Glomerular visceral epithelial cell (primary cell): ENCODE measurements at regions not wholly inside any gene's neighbourhood (a gene's known extent, or its start where the extent isn't known, plus 50 kb on each side); places are given as distances from the start of the nearest gene placed in this dataset.
"Not testable (repeated sequence)": the region's sequence is repeated elsewhere in the genome, so short reads cannot be mapped to it uniquely, and the experiment has no call there.

ENCODE experiments used
- DNase-seq: peaks from one replicate; pipeline ENCODE4 v3.0.0-alpha.2; 2016; ENCODE audit errors: extremely low spot score

DNA sequence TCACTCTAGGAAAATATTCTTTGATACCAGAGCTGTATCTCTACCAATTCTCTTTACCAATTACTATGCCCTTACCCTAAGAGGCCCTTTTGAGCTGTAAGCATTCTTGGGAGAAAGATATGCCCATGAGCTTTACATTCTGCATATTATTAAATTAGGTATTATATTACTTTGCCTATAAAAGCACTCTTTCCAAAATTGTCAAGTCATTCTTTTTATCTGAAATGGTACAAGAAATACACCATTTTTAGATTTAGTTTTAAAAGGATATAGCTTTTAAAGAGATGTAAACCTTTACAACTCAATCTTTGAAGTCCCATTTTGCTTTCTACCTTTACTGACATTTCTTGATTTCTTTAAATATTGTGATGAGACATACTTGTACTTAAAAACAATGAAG is 343.5 kb downstream of the C12orf50 start:
- DNase-seq = no peak

DNA sequence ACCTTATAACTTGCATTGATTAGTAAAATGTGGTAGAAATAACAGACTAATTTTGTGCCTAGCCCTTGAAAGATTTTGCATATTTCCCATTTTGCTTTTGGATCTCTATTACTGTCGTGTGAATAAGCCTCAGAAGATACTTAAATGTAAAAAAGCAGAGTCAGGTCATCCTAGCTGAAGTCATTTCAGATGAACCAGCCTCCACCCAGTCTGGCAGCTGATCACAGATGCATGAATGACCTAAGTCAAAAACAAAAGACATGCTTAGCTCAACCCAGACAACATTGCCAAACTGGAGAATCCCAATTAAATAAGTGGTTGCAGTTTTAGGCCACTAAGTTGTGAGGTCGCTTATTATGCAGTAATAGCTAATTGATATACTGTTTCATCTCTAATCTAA is 349.9 kb downstream of the C12orf50 start:
- peak; percentile 16 for DNase-seq

DNA sequence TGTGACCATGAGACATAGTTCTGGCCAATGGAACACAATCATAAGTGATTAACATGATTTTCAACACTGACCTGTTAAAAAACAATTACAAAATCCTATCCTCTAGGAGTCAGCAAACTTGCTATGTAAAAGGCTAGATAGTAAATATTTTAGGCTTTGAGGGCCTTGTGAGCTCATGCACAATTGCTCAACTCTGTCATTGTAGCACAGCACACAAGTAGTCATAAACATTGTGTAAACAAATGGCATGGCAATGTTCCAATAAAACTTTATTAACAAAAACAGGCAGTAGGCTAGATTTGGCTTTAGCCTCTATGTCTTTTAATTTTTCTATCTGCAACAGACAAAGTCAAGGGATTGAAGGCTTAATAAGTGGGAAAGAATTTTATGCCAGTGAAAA is 350.7 kb downstream of the C12orf50 start:
- no peak for DNase-seq

DNA sequence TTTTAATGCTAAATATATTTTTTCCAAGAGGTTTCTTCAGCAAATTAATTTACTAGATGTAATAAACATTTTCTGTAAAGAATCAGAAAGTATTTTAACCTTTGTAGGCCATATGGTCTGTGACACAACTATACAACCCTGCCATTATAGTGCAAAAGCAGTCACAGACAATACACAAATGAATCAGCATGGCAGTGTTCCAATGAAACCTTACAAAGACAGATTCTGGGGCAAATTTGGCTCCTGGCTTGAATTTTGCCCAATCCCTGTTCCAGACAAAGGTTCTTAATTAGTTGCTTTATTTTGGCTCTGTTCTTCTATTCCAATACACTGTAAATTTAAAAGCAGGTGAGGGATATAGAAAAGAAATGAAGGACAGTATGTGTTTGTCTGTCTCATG is 352.5 kb downstream of the C12orf50 start:
- no peak for DNase-seq

DNA sequence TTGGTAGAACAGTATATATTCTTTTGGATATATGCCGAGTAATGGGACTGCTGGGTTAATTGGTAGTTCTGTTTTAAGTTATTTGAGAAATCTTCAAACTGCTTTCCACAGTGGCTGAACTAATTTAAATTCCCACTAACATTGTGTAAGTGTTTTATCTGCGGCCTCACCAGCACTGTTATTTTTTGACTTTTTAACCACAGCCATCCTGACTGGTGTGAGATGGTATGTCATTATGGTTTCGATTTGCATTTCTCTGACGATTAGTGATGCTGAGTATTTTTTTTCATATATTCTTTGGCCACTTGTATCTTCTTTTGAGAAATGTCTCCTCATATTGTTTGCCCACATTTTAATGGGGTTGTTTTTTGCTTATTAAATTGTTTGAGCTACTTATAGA is 357.4 kb downstream of the C12orf50 start:
- DNase-seq = no peak

DNA sequence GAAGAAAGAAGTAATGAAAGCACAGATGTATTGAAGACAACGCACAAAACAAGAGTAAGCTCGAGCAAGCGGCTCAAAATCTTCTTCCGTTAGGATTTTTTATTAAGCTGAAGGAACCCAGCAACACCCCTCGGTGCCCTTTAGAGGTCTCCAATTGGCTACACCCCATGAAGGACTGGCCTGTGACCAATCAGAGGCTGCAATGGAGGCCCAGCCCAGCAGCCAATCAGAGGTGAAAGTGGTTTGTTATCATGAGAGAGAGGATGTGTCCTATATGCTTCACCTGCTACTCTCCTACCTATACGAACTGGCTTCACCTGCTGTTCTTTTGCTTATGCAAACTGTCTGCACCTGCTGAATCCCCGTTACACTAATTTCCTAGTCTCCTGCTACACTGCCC is 358.8 kb downstream of the C12orf50 start:
- no peak for DNase-seq

DNA sequence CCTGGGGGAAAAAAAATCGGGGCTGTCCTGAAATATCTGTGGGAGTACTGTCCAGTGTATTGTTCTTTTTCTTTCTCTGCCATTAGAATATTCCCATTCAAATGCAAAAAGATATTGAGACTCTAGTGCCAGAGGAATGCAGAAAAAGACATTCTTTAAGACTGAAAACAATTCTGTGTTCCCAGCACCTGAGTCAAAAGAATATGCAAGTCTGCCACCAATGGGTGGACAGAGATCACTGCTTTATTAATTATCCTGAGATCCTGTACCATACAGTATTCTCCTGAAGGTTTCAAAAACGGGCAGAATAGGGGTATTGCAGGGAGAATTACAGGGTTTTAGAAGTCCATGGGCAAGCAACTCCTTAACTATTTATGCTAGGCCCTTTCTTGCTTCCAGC is 361.8 kb downstream of the C12orf50 start:
- DNase-seq = peak; percentile 33

DNA sequence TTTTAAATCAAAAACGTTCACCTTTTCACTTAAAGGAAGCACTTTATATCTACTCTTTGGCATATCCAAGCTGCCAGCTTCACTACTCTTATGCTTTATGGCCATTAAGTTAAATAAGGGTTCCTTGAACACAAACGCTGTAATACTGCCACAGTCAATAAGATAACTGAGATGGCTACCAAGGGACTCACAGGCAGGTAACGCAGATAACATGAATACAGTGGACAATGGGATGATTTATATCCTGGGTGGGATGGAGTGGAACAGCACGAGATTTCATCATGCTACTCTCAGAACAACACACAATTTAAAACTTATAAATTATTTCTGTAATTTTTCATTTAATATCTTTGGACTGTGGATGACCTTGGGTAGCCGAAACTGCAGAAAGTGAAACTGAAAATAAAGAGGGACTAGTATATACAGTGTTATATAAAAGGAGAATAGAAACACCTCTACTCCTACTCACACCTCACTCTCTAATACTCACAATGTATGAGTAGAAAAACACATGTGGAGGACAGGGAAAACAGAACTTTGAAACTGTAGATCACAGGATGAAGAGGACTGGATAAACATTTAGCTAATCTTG is 367.3 kb downstream of the C12orf50 start:
- DNase-seq = no peak

DNA sequence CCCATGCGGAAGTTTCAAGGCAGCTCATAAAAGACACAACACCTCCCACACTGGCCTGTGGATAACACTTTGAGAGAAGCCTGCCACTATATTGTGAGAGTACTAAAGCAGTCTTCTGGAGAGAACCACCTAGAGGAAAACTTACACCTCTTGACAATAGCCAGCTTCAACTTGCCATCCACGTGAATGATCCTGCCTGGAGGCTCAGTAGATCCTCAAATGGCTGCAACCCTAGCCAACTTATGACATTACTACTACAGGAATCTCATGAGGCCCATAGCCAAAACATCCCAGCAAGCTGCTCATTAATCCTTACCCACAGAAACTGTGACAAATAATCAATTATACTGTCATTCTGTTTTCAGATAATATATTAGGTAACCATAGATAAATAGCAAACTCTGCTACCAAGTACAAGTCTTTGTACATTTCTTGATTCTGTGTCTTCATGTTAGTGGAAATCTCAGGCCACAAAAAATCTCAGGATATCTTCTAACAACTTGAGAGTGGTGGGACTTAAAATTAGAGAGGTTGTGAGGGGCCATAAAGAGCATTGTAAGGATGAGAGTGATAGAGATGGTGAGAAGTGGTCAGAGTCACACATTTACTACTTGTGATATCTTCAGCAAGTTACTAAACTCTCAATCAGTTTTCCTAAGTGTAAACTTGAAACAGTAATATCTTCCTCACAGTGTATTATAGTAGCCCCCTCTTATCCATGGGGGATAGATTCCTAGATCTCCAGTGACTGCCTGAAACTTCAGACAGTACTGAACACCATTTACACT is 368.0 kb downstream of the C12orf50 start:
- DNase-seq = no peak

DNA sequence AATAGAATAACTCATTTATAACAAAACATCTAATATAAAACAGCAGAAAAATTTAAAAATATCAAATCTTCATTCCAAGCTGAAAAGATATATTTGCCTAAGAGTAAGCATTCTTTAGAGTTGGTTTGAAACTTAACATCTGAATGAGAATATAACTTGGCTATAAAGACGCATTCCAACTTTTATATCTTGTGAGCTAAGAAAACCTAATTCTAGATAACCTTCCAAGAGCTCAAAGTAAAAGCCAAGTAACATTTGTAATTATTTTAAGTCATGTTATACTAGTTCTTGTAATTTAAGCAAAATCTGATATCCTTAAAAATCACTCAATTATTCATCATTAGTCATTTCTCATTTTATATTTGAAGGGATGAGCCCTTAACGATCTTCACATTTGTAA is 368.9 kb downstream of the C12orf50 start:
- no peak for DNase-seq

DNA sequence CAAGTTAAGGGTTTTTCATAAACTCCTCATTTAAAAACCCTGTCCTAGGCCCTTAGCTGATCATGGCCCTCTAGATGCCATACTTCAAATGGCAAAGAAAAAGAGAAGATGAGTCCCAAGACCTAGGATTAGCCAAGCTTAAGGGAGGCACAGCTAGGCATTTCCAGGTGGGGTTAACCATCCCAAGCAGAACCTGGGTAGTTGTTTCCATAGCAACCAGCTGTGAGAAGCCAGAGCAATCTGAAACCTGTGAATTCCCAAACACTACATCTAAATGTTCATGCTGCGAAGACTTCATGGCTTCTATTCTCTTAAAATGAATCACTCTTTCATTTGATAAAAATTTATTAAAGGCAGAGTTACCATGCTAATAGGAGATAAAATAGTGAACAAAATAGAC is 372.9 kb downstream of the C12orf50 start:
- no peak for DNase-seq

DNA sequence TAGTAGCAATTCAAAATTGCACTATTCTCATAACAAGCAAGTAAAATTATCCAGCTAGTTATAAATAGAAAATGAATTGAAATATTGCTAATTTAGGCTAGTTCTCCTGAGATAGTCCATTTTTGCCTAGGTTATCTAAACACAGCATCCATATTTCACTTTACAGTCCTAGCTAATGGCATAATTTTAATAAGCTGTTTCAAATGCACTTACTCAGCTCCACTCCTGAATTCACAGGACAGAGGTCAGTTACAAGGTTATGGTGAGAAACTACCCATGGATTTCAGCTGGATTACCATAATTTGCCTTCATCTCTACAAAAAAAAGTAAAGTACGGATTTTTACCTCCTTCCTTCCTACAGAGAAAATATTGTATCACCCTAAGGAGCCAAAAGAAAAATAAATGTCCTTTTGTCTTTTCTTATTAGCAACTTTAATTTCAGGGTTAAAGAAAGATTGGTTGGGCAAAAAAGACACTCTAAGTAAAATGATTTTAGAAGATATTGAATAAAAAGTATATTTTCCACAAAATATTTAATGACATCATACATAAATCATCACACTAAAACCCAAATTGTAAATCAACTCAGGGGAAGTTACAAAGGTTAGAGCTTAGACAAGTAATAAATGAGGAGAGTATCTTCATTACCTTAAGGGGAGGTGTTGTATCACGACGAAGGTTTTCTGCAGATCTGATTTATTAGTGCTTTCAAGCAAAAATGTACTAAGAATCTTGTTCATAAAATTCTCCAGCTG is 377.4 kb downstream of the C12orf50 start:
- DNase-seq = no peak

DNA sequence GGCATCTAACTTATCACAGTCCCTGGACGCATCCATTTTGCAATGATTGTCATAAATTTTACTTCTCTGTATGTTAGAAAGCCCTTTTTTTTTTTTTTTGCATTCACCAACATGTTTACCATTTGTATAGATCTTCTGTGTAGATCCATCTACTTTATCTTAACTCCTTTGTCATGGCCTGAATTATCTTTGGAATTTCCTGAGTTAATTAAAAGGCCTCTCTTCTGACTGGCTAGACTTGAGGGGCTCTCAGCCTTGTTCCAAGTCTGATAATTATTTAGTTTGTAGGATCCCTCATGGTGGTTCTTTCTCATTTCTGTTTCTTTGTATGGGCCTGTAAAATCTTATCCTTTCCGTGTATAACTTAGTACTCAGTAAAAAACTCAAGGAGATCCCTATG is 387.0 kb downstream of the C12orf50 start:
- no peak for DNase-seq

DNA sequence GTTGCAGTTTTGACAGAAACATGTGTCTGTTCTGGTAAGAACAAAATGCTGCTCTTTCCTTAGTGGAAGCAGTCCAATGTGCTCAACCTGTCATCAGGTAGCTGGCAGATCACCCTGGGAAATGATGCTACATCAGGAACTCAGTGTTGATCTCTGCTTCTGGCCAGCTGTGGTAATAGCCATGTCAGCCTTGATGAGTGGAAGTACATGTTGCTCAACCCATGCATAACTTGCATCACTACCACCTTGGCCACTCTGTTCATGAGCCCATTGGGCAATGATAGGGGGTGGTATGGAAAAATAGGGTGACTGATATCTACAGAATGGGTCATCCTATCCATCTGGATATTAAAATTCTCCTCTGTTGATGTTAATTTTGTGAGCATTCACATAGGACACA is 411.0 kb downstream of the C12orf50 start:
- no peak for DNase-seq

DNA sequence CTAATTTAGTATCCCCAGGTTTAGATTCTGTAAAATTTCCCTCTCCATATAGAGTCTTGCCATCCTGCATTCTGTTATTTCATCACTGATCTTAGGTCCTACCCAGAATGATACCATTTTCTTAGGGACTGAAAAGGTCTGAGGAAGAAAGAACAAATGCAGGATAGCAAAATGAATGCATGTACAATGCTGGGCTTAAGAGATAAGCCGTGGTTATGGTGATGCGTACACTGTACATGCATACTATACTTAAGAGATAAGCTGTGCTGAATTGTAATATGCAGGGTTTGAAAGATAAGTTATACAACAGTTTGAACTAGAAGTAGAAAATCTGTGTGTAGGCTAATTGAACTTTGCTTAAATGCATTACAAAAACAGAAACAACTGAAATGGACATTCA is 416.2 kb downstream of the C12orf50 start:
- DNase-seq = no peak

DNA sequence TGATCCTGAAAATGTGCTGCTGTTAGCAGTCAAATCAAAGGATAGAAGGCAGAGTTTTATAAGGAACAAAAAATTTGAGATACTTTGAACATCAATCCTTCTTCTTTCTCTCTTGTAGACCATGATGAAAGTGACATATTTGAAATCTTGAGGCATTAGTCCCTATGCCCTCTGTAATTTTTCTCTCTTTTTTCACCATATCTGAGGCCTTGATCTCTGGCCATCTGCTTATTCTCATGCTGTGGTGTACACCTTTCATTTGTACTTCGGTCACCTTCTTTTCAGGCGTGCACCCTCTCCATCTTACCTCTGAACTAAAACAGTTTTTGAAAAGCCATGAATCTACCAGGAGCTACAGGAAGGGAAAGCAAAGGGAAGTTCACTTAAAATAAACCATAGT is 420.9 kb downstream of the C12orf50 start:
- DNase-seq = no peak

DNA sequence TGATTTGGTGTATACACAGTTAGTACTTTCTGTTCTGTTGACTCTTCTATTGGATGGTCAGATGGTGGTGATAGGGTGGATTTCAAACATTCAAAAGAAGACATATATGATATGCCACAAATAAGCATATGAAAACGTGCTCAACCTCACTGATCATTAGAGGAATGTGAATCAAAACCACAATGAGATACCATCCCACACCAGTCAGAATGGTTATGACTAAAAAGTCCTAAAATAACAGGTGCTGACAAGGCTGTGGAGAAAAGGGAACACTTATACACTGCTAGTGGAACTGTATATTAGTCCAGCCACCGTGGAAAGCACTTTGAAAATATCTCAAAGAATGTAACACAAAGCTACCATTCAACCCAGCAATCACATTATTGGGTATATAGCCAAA is 425.5 kb downstream of the C12orf50 start:
- peak; percentile 27 for DNase-seq

DNA sequence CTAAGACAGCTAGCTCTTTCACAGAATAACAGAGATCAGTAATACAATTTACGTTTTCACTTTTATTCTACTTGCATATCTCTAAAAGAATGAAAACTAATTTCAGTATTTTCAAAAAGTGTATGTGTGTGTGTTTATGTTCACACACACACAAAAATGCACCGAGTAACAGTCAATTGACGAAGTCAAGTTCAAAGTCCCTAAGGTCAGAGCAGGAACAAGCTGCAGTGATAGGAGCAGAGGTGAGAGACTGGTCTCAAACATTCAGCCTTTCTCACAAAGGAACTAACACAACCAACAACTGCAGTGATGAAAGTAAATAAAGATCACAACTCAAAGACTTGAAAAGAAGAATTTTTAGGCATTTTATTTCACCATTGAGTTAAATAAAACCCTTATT is 429.7 kb downstream of the C12orf50 start:
- DNase-seq = no peak

DNA sequence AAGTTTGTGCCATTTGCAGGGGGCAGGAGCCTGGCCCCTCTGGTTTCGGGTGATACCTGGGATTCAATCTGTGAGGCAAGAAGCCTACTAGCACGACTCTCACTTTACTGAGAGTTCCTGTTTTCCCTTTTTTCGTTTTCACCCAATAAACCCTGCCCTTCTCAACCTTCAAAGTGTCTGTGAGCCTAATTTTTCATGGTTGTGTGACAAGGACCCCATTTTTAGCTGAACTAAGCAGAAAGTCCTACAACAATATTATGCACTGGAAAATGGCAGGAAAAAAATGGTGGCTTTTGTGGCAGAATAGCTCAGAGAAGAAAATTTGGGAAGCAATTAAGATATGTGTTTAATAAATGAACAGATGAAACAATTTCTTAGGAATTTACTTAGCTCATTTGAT is 432.1 kb downstream of the C12orf50 start:
- DNase-seq = no peak

DNA sequence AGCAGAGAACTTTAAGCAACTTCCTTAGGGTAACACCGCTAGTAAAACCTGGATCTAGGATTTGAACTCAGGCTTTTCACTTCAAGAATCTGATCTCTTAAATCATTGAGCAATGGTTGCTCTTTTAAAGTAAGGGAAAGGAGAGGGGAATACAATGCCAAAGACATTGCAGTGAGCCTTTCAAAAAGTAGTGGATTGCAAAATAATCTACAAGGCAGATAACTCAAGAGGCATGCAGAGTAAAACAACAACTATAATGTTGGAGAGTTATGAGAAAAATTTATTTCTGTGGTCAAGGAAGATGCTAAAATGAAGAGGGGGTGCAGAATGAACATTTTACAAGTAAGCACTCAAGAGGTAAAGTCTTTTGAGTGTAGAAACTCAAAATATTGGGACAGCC is 432.6 kb downstream of the C12orf50 start:
- no peak for DNase-seq

DNA sequence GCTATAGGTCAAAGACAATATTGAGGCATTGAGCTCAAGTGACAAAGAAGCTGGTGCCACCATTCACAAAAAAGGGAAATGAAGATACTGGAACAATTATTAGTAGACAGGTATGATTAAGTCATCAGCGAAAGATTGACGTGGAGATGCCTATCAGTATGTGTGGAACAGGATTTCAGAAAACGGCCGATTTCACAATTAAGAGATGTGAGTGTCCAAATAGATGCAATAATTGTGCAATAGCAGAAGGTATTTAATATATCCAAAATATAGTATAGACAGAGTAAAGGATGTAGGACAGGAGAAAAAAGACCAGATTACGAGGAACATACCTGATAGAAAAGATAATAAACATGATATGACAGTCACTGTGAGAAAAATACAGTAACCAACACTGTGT is 433.1 kb downstream of the C12orf50 start:
- no peak for DNase-seq

DNA sequence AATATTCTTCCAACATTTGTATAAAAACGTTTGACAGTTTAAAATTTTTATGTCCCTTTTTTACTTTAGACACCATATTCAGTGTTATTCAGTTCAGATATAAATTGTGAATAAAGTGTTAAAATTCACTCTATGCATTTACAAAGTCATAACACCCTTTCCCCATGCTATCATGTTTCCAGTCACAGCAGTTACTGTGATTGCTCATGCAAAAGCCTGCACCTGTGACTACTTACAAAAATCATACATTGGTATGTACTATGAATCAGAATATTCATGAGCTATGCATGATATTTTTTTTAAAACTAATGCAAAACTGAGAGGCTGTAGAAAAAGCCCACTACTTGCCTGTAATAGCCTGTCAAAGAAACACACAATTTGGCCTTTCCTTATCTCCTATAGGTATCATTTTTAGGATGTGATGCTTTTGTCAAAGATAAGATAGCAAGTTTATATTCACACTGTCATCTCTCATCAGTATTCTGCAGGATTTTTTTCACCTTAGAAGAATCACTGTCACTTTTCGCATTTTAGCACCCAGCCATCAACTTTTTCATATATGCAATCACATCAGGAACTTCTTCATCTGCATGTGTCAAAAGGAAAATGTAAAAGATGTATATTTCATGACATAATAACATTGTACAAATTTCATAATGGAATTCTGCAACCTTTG is 443.2 kb downstream of the C12orf50 start:
- no peak for DNase-seq

DNA sequence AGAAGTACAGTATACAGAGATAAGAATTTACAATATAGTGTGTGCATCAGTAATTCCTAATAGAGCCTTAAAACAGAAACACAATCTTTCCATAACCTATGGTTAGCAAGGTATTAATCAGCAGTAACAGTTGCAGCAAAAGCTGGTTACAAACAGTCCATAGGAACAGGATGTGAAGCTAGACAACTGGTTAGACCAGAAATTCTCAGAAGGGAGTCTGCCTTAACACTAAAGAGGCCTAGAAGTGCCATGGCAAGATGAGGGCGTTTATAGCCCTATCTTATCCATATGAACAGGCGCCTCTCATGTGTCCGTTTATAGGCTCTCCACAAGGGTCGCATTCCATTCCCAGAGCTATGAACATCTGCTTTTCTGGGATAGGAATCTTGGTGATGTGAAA is 450.1 kb downstream of the C12orf50 start:
- not testable (repeated sequence) for DNase-seq
